Activated CD8-positive, alpha-beta memory T cell treated with anti-CD3 and anti-CD28 coated beads for 48 hours (primary cell): ENCODE measurements at regions not wholly inside any gene's neighbourhood (a gene's known extent, or its start where the extent isn't known, plus 50 kb on each side); places are given as distances from the start of the nearest gene placed in this dataset.

ENCODE experiments used
- DNase-seq, 3 experiments: peaks; one replicate each; pipeline ENCODE4 v3.0.0-alpha.2; 2020; ENCODE audit warnings: low read depth in 2 of 3, low spot score in 2 of 3

GRCh38 chr13:29664591-29664990 is 69.1 kb upstream of the SLC7A1 start:
- no peak for DNase-seq

GRCh38 chr13:29654843-29655547 is 59.5 kb upstream of the SLC7A1 start:
- no peak for DNase-seq

GRCh38 chr13:29654384-29654783 is 58.9 kb upstream of the SLC7A1 start:
- DNase-seq = no peak

- no peak for DNase-seq
Measured at GRCh38 chr13:29648760-29649159, 53.3 kb upstream of the SLC7A1 start.
